Endothelial cell of umbilical vein (primary cell): ENCODE measurements at regions not wholly inside any gene's neighbourhood (a gene's known extent, or its start where the extent isn't known, plus 50 kb on each side); places are given as distances from the start of the nearest gene placed in this dataset.

ENCODE experiments used
- BruUV-seq: library from RNA; stranded (reverse); fragments of 400-500 nt; replicated peaks from 2 replicates; lab custom pipeline; 2021; lab: Mats Ljungman, UMichigan
- CTCF ChIA-PET: fragments of 300-600, 350-600 bp; sonication (Branson Sonifier 250); formaldehyde crosslinking; loops from one replicate; lab custom pipeline; 2021; ENCODE audit warnings: antibody characterized with exemption, inconsistent platforms; lab: Charles Lee
- POLR2A ChIA-PET: fragments of 300-600, 350-600 bp; sonication (Branson Sonifier 250); formaldehyde crosslinking; loops from one replicate; lab custom pipeline; 2021; ENCODE audit warnings: antibody characterized with exemption, inconsistent platforms; lab: Charles Lee
- DNase-seq: peaks from one replicate; pipeline ENCODE4 v3.0.0-alpha.2; 2011; ENCODE audit warnings: low read depth, low spot score
- FAIRE-seq: peaks from 2 replicates; lab custom pipeline; 2011; peaks lifted over from hg19 to GRCh38; lab: Jason Lieb, UNC
- H2AFZ ChIP-seq: 2 replicates; pipeline ENCODE4 v1.6.0; 2012; ENCODE audit warnings: low read depth, low read length, control low read depth, inconsistent platforms
- H3K27ac ChIP-seq: 2 replicates; pipeline ENCODE4 v1.5.1; 2011; ENCODE audit warnings: low read depth, mild to moderate bottlenecking, control low read depth, low read length, moderate library complexity; ENCODE audit not compliant: insufficient read depth
- H3K27me3 ChIP-seq, 2 experiments: 2 replicates each; pipeline versions ENCODE4 v1.6.0 to v1.6.1; 2011; ENCODE audit warnings: low read length in 2 of 2, mixed read lengths in 1 of 2; ENCODE audit not compliant: control insufficient read depth in 2 of 2, insufficient read depth in 2 of 2
- H3K36me3 ChIP-seq, 2 experiments: 2 replicates in 1 of 2; 3 replicates in 1 of 2; pipeline ENCODE4 v1.5.1; 2011; ENCODE audit warnings: low read length in 2 of 2, mild to moderate bottlenecking in 1 of 2, moderate library complexity in 1 of 2; ENCODE audit not compliant: control insufficient read depth in 2 of 2, insufficient read depth in 2 of 2; ENCODE audit errors: extremely low read depth in 1 of 2
- H3K4me1 ChIP-seq: 3 replicates; pipeline ENCODE4 v1.5.1; 2011; ENCODE audit warnings: mild to moderate bottlenecking, low read length; ENCODE audit not compliant: control insufficient read depth, insufficient read depth; ENCODE audit errors: extremely low read depth
- H3K4me2 ChIP-seq: 2 replicates; pipeline ENCODE4 v1.6.1; 2011; ENCODE audit warnings: low read length, control low read depth, mixed read lengths; ENCODE audit not compliant: insufficient read depth
- H3K4me3 ChIP-seq, 3 experiments: fragments of 200-600 bp in 1 of 3; sonication (generic), shearing (Covaris generic) in 1 of 3; replicated peaks in 1 of 3; 2 replicates each; pipeline ENCODE4 v1.5.1; 2011 to 2016; ENCODE audit warnings: control low read depth in 3 of 3, low read length in 3 of 3, mild to moderate bottlenecking in 2 of 3, inconsistent platforms in 1 of 3, low read depth in 1 of 3, moderate library complexity in 1 of 3; ENCODE audit not compliant: insufficient read depth in 1 of 3
- H3K79me2 ChIP-seq: 2 replicates; pipeline ENCODE4 v1.6.0; 2012; ENCODE audit warnings: low read length, inconsistent platforms; ENCODE audit not compliant: control insufficient read depth, insufficient read depth
- H3K9ac ChIP-seq: replicated peaks from 2 replicates; pipeline ENCODE3; 2011; ENCODE audit warnings: low read length, control low read depth; ENCODE audit not compliant: insufficient read depth; ENCODE audit errors: extremely low read depth
- H3K9me1 ChIP-seq: replicated peaks from 3 replicates; pipeline ENCODE4 v1.6.0; 2011; ENCODE audit warnings: mild to moderate bottlenecking, low read length; ENCODE audit not compliant: control insufficient read depth, insufficient read depth; ENCODE audit errors: extremely low read depth
- H3K9me3 ChIP-seq: replicated peaks from 2 replicates; pipeline ENCODE4 v1.5.1; 2012; ENCODE audit warnings: low read length, inconsistent platforms; ENCODE audit not compliant: control insufficient read depth, insufficient read depth
- H4K20me1 ChIP-seq: replicated peaks from 2 replicates; pipeline ENCODE3; 2011; ENCODE audit warnings: mild to moderate bottlenecking, low read length; ENCODE audit not compliant: control insufficient read depth, insufficient read depth; ENCODE audit errors: extremely low read depth
- CTCF ChIP-seq, 2 donors: IDR thresholded peaks; 1 replicate in 1 of 2; 2 replicates in 1 of 2; pipeline ENCODE4 v1.5.1; 2011; ENCODE audit warnings: low read length in 2 of 2, mild to moderate bottlenecking in 2 of 2, moderate library complexity in 2 of 2, control low read depth in 1 of 2, inconsistent platforms in 1 of 2, low read depth in 1 of 2; ENCODE audit not compliant: insufficient read depth in 1 of 2; ENCODE audit errors: extremely low read depth in 1 of 2
- EZH2 ChIP-seq: IDR thresholded peaks from 2 replicates; pipeline ENCODE4 v1.6.1; 2012; ENCODE audit warnings: borderline replicate concordance, low read depth, mild to moderate bottlenecking, moderate library complexity, low read length, inconsistent platforms; ENCODE audit not compliant: severe bottlenecking
- FOS ChIP-seq: IDR thresholded peaks from 2 replicates; pipeline ENCODE4 v1.6.1; 2011; ENCODE audit warnings: mild to moderate bottlenecking, low read length, moderate library complexity, borderline replicate concordance; ENCODE audit not compliant: insufficient read depth
- GATA2 ChIP-seq: IDR thresholded peaks from 2 replicates; pipeline ENCODE4 v1.7.0; 2011; ENCODE audit warnings: low read depth, mild to moderate bottlenecking, moderate library complexity, mixed read lengths, low read length; ENCODE audit not compliant: insufficient read length, insufficient read depth
- JUN ChIP-seq: IDR thresholded peaks from 2 replicates; pipeline ENCODE4 v1.6.1; 2011; ENCODE audit warnings: borderline replicate concordance, low read depth; ENCODE audit not compliant: insufficient read length, insufficient read depth
- MYC ChIP-seq: IDR thresholded peaks from one replicate; pipeline ENCODE4 v1.6.1; 2011; ENCODE audit warnings: mild to moderate bottlenecking, low read depth, low read length
- POLR2A ChIP-seq: IDR thresholded peaks from 2 replicates; pipeline ENCODE4 v1.6.1; 2012; ENCODE audit warnings: low read depth, mild to moderate bottlenecking, control low read depth, low read length
- POLR2AphosphoS5 ChIP-seq: IDR thresholded peaks from 2 replicates; pipeline ENCODE4 v1.6.1; 2012; ENCODE audit warnings: low read depth, mild to moderate bottlenecking, control low read depth, low read length, moderate library complexity; ENCODE audit not compliant: insufficient read depth
- dilution Hi-C: fragments of 300-500 bp; cut with MboI; formaldehyde crosslinking; loops from one replicate; pipeline ENCODE4 v1.15.0; 2019; ENCODE audit warnings: low sequenced_read_pairs; ENCODE audit not compliant: extremely low pct_ligation_motif_present
- intact Hi-C: fragments of 100-400 bp; cut with micrococcal nuclease; formaldehyde crosslinking; loops from one replicate; pipeline ENCODE4 v1.10.0; 2022
- TF ChIP-seq, protein P1 (sequence below): IDR thresholded peaks from 2 replicates; pipeline ENCODE4 v1.6.1; 2011; ENCODE audit not compliant: insufficient read depth, insufficient read length

DNA sequence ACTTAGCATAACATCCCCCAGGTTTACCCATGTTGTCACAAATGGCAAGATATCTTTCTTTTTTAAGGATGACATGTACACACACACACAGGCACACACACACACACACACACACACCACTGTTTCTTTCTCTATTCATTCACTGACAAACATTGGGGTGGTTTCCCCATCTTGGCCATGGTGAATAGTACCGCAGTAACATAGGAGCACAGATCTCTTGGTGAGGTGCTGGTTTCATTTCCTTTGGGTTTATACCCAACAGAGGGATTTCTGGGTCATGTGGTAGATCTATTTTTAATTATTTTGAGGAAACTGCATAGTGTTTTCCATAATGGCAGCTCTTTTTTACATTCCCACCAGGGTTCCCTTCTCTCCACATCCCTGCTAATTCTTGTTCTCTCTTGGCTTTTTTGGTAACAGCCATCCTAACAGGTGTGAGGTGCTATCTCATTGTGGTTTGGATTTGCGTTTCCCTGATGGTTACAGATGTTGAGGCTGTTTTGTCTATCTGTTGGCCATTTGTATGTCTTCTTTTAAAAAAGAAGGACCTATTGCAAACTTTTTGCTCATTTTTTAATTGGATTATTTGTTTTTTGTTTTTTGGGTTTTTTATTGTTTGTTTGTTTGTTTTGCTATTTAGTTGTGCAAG, 251.7 kb upstream of the IRS2 start:
- FAIRE-seq = no peak
- BruUV-seq = no TSS peak
- H3K27me3 ChIP-seq = no peaks in the 10 kb centered on the region
- dilution Hi-C loops (no loop called here), intact Hi-C loops (no loop called here)
- no peak for DNase-seq
- no peaks in the 10 kb centered on the region for H3K36me3 ChIP-seq
- CTCF ChIA-PET = no interaction called here
- H3K27ac ChIP-seq = no peak overlapping the region
- no peaks in the 10 kb centered on the region for H4K20me1 ChIP-seq
- no peak overlapping the region for H2AFZ ChIP-seq
- no peak overlapping the region for H3K9ac ChIP-seq
- H3K4me1 ChIP-seq = no peaks in the 10 kb centered on the region
- H3K4me3 ChIP-seq = no peak overlapping the region
- POLR2A ChIA-PET = no interaction called here
- H3K9me1 ChIP-seq = no peaks in the 10 kb centered on the region
- H3K4me2 ChIP-seq = no peak overlapping the region
- H3K9me3 ChIP-seq = no peaks in the 10 kb centered on the region
- TF ChIP-seq MYC = no peak
- TF ChIP-seq, protein P1, sequence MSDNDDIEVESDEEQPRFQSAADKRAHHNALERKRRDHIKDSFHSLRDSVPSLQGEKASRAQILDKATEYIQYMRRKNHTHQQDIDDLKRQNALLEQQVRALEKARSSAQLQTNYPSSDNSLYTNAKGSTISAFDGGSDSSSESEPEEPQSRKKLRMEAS = no peak
- no peak for TF ChIP-seq GATA2
- TF ChIP-seq JUN = no peak
- no peak for TF ChIP-seq FOS
- TF ChIP-seq POLR2A = no peak
- H3K79me2 ChIP-seq = no peaks in the 10 kb centered on the region

GRCh38 chr13:110036060-110036459, 249.7 kb upstream of the IRS2 start:
- no peak for DNase-seq
- H3K27ac ChIP-seq = no peak overlapping the region
- no TSS peak for BruUV-seq

More at GRCh38 chr13:110036060-110036459, 249.7 kb upstream of the IRS2 start:
- Histone ChIP-seq H3K27me3 (no peaks in the 10 kb centered on the region), H3K9me1 (no peaks in the 10 kb centered on the region), H4K20me1 (no peaks in the 10 kb centered on the region), H2AFZ (no peak overlapping the region), H3K4me2 (no peak overlapping the region), H3K9ac (no peak overlapping the region), H3K4me1 (no peaks in the 10 kb centered on the region), H3K79me2 (no peaks in the 10 kb centered on the region), H3K9me3 (no peaks in the 10 kb centered on the region), H3K4me3 (no peak overlapping the region), H3K36me3 (no peaks in the 10 kb centered on the region)
- CTCF ChIA-PET = no interaction called here
- no peak for FAIRE-seq
- no peak for TF ChIP-seq GATA2
- no peak for TF ChIP-seq MYC
- TF ChIP-seq, protein P1 = no peak
- no peak for TF ChIP-seq FOS
- TF ChIP-seq CTCF (IDR thresholded peaks at IDR 0.05; ENCODE audit: extremely low read depth in 1 of 2, insufficient read depth in 1 of 2, low read depth in 1 of 2, low read length in 2 of 2) = no peak
- no peak for TF ChIP-seq POLR2A
- TF ChIP-seq EZH2 = no peak
- TF ChIP-seq POLR2AphosphoS5 = no peak
- TF ChIP-seq JUN = no peak
- POLR2A ChIA-PET = no interaction called here
- intact Hi-C loops (no loop called here), dilution Hi-C loops (no loop called here)
